Erythroblast (primary cell): ENCODE measurements at regions not wholly inside any gene's neighbourhood (a gene's known extent, or its start where the extent isn't known, plus 50 kb on each side); places are given as distances from the start of the nearest gene placed in this dataset.

Experiments
- GATA1 ChIP-seq: IDR thresholded peaks from 2 replicates; pipeline ENCODE4 v1.6.1; 2011; ENCODE audit warnings: low read depth, mild to moderate bottlenecking, control low read depth, low read length, moderate library complexity
- POLR2A ChIP-seq: IDR thresholded peaks from 2 replicates; pipeline ENCODE4 v1.6.1; 2011; ENCODE audit warnings: mild to moderate bottlenecking, low read length

DNA sequence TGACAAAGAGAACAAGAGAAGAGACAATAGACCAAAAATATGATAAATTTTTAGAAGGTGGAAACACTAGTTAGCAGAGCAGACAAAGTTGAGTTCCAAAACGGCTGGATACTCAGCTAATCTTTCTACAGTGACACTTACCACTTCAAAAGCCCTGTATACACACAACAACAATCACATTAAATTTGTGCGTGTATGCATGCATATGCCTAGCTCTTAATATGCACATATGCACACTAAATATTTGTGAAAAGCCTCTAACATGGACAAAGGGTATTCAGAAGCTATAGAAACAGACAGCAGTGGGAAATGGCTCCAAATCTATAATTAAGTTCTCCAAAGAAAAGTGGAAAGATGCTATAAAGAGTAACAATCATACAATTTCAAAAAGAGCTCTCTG, 476.4 kb downstream of the HTR7 start:
- TF ChIP-seq POLR2A (no peak), GATA1 (no peak)
